ENCODE measurements at regions not wholly inside any gene's neighbourhood (a gene's known extent, or its start where the extent isn't known, plus 50 kb on each side); places are given as distances from the start of the nearest gene placed in this dataset.

GRCh38 chr9:17856995-17857394 lies 278.1 kb downstream of the SH3GL2 start:
- Histone ChIP-seq H3K9ac (no peak overlapping the region), H3K27ac (no peak overlapping the region), H3K36me3 (ENCODE audit: insufficient read depth) (no peaks in the 10 kb centered on the region), H3K79me2 (ENCODE audit: insufficient read depth, low read depth) (no peaks in the 10 kb centered on the region), H3K4me2 (no peak overlapping the region), H3K4me1 (ENCODE audit: low read depth, poor library complexity, severe bottlenecking) (peaks cover 9% of the 10 kb centered on the region), H2AFZ (ENCODE audit: low read depth) (no peak overlapping the region), H3K4me3 (IDR thresholded peaks at IDR 0.05; ENCODE audit: insufficient read depth, low read depth, low read length) (no peak overlapping the region), H4K20me1 (ENCODE audit: insufficient read depth) (no peaks in the 10 kb centered on the region), H3K27me3 (ENCODE audit: insufficient read depth, low read depth) (no peaks in the 10 kb centered on the region)
- no peak for TF ChIP-seq CTCF (conservative IDR thresholded peaks at IDR 0.05; ENCODE audit: low read depth, low read length)

GRCh38 chr9:17859228-17859627 lies 280.4 kb downstream of the SH3GL2 start:
- Histone ChIP-seq H3K4me2 (no peak overlapping the region), H3K27ac (no peak overlapping the region), H3K27me3 (ENCODE audit: insufficient read depth, low read depth) (no peaks in the 10 kb centered on the region), H3K4me3 (IDR thresholded peaks at IDR 0.05; ENCODE audit: insufficient read depth, low read depth, low read length) (no peak overlapping the region), H3K79me2 (ENCODE audit: insufficient read depth, low read depth) (no peaks in the 10 kb centered on the region), H4K20me1 (ENCODE audit: insufficient read depth) (no peaks in the 10 kb centered on the region), H3K36me3 (ENCODE audit: insufficient read depth) (no peaks in the 10 kb centered on the region), H2AFZ (ENCODE audit: low read depth) (no peak overlapping the region), H3K9ac (no peak overlapping the region), H3K4me1 (ENCODE audit: low read depth, poor library complexity, severe bottlenecking) (peaks cover 31% of the 10 kb centered on the region)
- TF ChIP-seq CTCF (conservative IDR thresholded peaks at IDR 0.05; ENCODE audit: low read depth, low read length) = no peak

GRCh38 chr9:17859987-17860386 lies 281.1 kb downstream of the SH3GL2 start:
- no peak for TF ChIP-seq CTCF (conservative IDR thresholded peaks at IDR 0.05; ENCODE audit: low read depth, low read length)
- Histone ChIP-seq H3K36me3 (ENCODE audit: insufficient read depth) (no peaks in the 10 kb centered on the region), H3K27me3 (ENCODE audit: insufficient read depth, low read depth) (no peaks in the 10 kb centered on the region), H3K4me3 (IDR thresholded peaks at IDR 0.05; ENCODE audit: insufficient read depth, low read depth, low read length) (no peak overlapping the region), H2AFZ (ENCODE audit: low read depth) (no peak overlapping the region), H3K27ac (no peak overlapping the region), H3K79me2 (ENCODE audit: insufficient read depth, low read depth) (no peaks in the 10 kb centered on the region), H3K4me1 (ENCODE audit: low read depth, poor library complexity, severe bottlenecking) (peaks cover 39% of the 10 kb centered on the region), H4K20me1 (ENCODE audit: insufficient read depth) (no peaks in the 10 kb centered on the region), H3K9ac (no peak overlapping the region), H3K4me2 (no peak overlapping the region)

GRCh38 chr9:17862101-17862500 lies 283.2 kb downstream of the SH3GL2 start:
- no peaks in the 10 kb centered on the region for H3K36me3 ChIP-seq (ENCODE audit: insufficient read depth)
- no peaks in the 10 kb centered on the region for H4K20me1 ChIP-seq (ENCODE audit: insufficient read depth)
- H3K27ac ChIP-seq = no peak overlapping the region
- no peak for TF ChIP-seq CTCF (conservative IDR thresholded peaks at IDR 0.05; ENCODE audit: low read depth, low read length)
- H3K27me3 ChIP-seq (ENCODE audit: insufficient read depth, low read depth) = no peaks in the 10 kb centered on the region
- H3K4me3 ChIP-seq (IDR thresholded peaks at IDR 0.05; ENCODE audit: insufficient read depth, low read depth, low read length) = no peak overlapping the region
- peak overlapping the region; percentile 59; the same call in 1 of the 2 replicates for H3K4me2 ChIP-seq
- no peaks in the 10 kb centered on the region for H3K79me2 ChIP-seq (ENCODE audit: insufficient read depth, low read depth)
- no peak overlapping the region for H3K9ac ChIP-seq
- H3K4me1 ChIP-seq (ENCODE audit: low read depth, poor library complexity, severe bottlenecking) = peaks cover 40% of the 10 kb centered on the region
- H2AFZ ChIP-seq (ENCODE audit: low read depth) = no peak overlapping the region
